ENCODE measurements at regions not wholly inside any gene's neighbourhood (a gene's known extent, or its start where the extent isn't known, plus 50 kb on each side); places are given as distances from the start of the nearest gene placed in this dataset.

DNA sequence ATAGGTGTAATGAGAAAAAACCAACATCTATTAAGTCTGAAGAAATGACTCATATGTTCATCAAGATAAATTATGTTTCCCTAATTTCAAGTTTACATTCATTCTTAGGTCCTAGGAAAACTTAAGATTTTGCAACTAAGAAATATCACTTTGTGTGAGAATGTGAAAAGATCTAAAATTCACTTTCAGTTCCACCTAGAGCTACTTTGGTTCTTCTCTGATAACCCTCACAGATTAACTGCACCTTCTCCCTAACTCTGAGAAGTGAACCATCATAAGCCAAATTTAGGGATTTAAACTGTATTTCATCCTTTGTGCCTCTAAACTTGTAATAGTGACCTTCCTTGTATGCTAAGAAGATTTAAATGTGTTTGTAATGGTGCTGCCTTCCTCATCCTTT, 213.0 kb downstream of the FRK start:
- POLR2A ChIA-PET = no interaction called here
- H3K4me1 ChIP-seq (ENCODE audit: control insufficient read depth, insufficient read depth, low read length) = no peaks in the 10 kb centered on the region
- H3K4me3 ChIP-seq = no peak overlapping the region
- no TSS peak for BruUV-seq (replicated peaks)
- DNase-seq (ENCODE audit: low read depth, low spot score) (no peak), FAIRE-seq (no peak), ATAC-seq (no peak; the same call in none of the 3 replicates)
- no peak overlapping the region for H3K4me2 ChIP-seq (ENCODE audit: control insufficient read depth, insufficient read depth)
- H2AFZ ChIP-seq (ENCODE audit: control insufficient read depth, low read depth, low read length) = no peak overlapping the region
- intact Hi-C loops (cut with micrococcal nuclease; ENCODE audit: unreplicated experiment) (no loop called here), in situ Hi-C loops (cut with MboI) (no loop called here)
- H3K36me3 ChIP-seq (ENCODE audit: control insufficient read depth in 2 of 2, insufficient read depth in 2 of 2, low read length in 1 of 2) = no peaks in the 10 kb centered on the region
- no peaks in the 10 kb centered on the region for H3K27me3 ChIP-seq (replicated peaks in 1 of 2; ENCODE audit: control insufficient read depth in 2 of 2, insufficient read depth in 2 of 2, low read length in 1 of 2)
- RAD21 ChIA-PET (ENCODE audit: unreplicated experiment) = no interaction called here
- no peaks in the 10 kb centered on the region for H3K9me3 ChIP-seq (replicated peaks; ENCODE audit: control insufficient read depth, insufficient read depth, low read length)
- no peaks in the 10 kb centered on the region for H4K20me1 ChIP-seq (ENCODE audit: control insufficient read depth, insufficient read depth)
- H3K79me2 ChIP-seq (ENCODE audit: control insufficient read depth, insufficient read depth, low read length) = no peaks in the 10 kb centered on the region
- H3K27ac ChIP-seq (ENCODE audit: control insufficient read depth, insufficient read depth) = no peak overlapping the region
- CTCF ChIA-PET = no interaction called here
- H3K9ac ChIP-seq (ENCODE audit: control insufficient read depth, insufficient read depth, low read length) = no peak overlapping the region
- TF ChIP-seq IKZF1 (conservative IDR thresholded peaks at IDR 0.05) (0 out of 2 replicates have a peak, but pooled peaks have one; percentile 15), IKZF2 (IDR thresholded peaks at IDR 0.05) (peak in 1 of 2 experiments; percentile 20; a peak in 1 of 4 replicates), MEF2B (IDR thresholded peaks at IDR 0.05; ENCODE audit: partially characterized antibody, poor library complexity, severe bottlenecking) (no peak)
- SMC1A ChIA-PET (ENCODE audit: uncharacterized antibody, unreplicated experiment) = no interaction called here

GRCh38 chr6:115843945-115844344, 216.7 kb downstream of the FRK start:
- DNase-seq (ENCODE audit: low read depth, low spot score) (no peak), ATAC-seq (peak; percentile 57), FAIRE-seq (peak; percentile 85)
- H3K4me1 ChIP-seq (ENCODE audit: control insufficient read depth, insufficient read depth, low read length) = no peaks in the 10 kb centered on the region
- ChIA-PET POLR2A (no interaction called here), RAD21 (ENCODE audit: unreplicated experiment) (interaction anchor here (0.6 kb wide), 1 partner anchor 371 kb away, joined by 3 read pairs; no protein-coding TSS in a partner anchor), SMC1A (ENCODE audit: uncharacterized antibody, unreplicated experiment) (interaction anchor here (1.9 kb wide), 1 partner anchor 13 kb away, joined by 7 read pairs; no protein-coding TSS in a partner anchor), CTCF (no interaction called here)
- H2AFZ ChIP-seq (ENCODE audit: control insufficient read depth, low read depth, low read length) = no peak overlapping the region
- intact Hi-C loops (cut with micrococcal nuclease; ENCODE audit: unreplicated experiment) (loop anchor here (2.0 kb wide), 1 partner anchor 47 kb away; no protein-coding TSS in a partner anchor), in situ Hi-C loops (cut with MboI) (no loop called here)
- no peaks in the 10 kb centered on the region for H3K27me3 ChIP-seq (replicated peaks in 1 of 2; ENCODE audit: control insufficient read depth in 2 of 2, insufficient read depth in 2 of 2, low read length in 1 of 2)
- no peak overlapping the region for H3K9ac ChIP-seq (ENCODE audit: control insufficient read depth, insufficient read depth, low read length)
- no peaks in the 10 kb centered on the region for H3K9me3 ChIP-seq (replicated peaks; ENCODE audit: control insufficient read depth, insufficient read depth, low read length)
- no peaks in the 10 kb centered on the region for H3K79me2 ChIP-seq (ENCODE audit: control insufficient read depth, insufficient read depth, low read length)
- H3K27ac ChIP-seq (ENCODE audit: control insufficient read depth, insufficient read depth) = no peak overlapping the region
- H3K36me3 ChIP-seq (ENCODE audit: control insufficient read depth in 2 of 2, insufficient read depth in 2 of 2, low read length in 1 of 2) = no peaks in the 10 kb centered on the region
- no peaks in the 10 kb centered on the region for H4K20me1 ChIP-seq (ENCODE audit: control insufficient read depth, insufficient read depth)
- no peak overlapping the region for H3K4me2 ChIP-seq (ENCODE audit: control insufficient read depth, insufficient read depth)
- no TSS peak for BruUV-seq (replicated peaks)
- H3K4me3 ChIP-seq = no peak overlapping the region
- TF ChIP-seq FOXK2 (IDR thresholded peaks at IDR 0.05) = no peak
- TF ChIP-seq YBX1 (IDR thresholded peaks at IDR 0.05) = no peak
- TF ChIP-seq, protein P1, sequence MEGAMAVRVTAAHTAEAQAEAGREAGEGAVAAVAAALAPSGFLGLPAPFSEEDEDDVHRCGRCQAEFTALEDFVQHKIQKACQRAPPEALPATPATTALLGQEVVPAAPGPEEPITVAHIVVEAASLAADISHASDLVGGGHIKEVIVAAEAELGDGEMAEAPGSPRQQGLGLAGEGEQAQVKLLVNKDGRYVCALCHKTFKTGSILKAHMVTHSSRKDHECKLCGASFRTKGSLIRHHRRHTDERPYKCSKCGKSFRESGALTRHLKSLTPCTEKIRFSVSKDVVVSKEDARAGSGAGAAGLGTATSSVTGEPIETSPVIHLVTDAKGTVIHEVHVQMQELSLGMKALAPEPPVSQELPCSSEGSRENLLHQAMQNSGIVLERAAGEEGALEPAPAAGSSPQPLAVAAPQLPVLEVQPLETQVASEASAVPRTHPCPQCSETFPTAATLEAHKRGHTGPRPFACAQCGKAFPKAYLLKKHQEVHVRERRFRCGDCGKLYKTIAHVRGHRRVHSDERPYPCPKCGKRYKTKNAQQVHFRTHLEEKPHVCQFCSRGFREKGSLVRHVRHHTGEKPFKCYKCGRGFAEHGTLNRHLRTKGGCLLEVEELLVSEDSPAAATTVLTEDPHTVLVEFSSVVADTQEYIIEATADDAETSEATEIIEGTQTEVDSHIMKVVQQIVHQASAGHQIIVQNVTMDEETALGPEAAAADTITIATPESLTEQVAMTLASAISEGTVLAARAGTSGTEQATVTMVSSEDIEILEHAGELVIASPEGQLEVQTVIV (IDR thresholded peaks at IDR 0.05; ENCODE audit: borderline replicate concordance, partially characterized antibody) = no peak
- TF ChIP-seq SPI1 (IDR thresholded peaks at IDR 0.05; ENCODE audit: borderline replicate concordance, insufficient read depth, low read depth, low read length) = peak; percentile 30; the same call in 1 of the 2 replicates
- no peak for TF ChIP-seq ATF7 (IDR thresholded peaks at IDR 0.05; ENCODE audit: low read depth)
- TF ChIP-seq SKIL (IDR thresholded peaks at IDR 0.05; ENCODE audit: low read depth, poor library complexity, severe bottlenecking) = no peak
- TF ChIP-seq ZNF622 (IDR thresholded peaks at IDR 0.05) = no peak
- TF ChIP-seq, protein P2, sequence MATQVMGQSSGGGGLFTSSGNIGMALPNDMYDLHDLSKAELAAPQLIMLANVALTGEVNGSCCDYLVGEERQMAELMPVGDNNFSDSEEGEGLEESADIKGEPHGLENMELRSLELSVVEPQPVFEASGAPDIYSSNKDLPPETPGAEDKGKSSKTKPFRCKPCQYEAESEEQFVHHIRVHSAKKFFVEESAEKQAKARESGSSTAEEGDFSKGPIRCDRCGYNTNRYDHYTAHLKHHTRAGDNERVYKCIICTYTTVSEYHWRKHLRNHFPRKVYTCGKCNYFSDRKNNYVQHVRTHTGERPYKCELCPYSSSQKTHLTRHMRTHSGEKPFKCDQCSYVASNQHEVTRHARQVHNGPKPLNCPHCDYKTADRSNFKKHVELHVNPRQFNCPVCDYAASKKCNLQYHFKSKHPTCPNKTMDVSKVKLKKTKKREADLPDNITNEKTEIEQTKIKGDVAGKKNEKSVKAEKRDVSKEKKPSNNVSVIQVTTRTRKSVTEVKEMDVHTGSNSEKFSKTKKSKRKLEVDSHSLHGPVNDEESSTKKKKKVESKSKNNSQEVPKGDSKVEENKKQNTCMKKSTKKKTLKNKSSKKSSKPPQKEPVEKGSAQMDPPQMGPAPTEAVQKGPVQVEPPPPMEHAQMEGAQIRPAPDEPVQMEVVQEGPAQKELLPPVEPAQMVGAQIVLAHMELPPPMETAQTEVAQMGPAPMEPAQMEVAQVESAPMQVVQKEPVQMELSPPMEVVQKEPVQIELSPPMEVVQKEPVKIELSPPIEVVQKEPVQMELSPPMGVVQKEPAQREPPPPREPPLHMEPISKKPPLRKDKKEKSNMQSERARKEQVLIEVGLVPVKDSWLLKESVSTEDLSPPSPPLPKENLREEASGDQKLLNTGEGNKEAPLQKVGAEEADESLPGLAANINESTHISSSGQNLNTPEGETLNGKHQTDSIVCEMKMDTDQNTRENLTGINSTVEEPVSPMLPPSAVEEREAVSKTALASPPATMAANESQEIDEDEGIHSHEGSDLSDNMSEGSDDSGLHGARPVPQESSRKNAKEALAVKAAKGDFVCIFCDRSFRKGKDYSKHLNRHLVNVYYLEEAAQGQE (IDR thresholded peaks at IDR 0.05; ENCODE audit: low read depth, low read length) = no peak
